ENCODE measurements at regions not wholly inside any gene's neighbourhood (a gene's known extent, or its start where the extent isn't known, plus 50 kb on each side); places are given as distances from the start of the nearest gene placed in this dataset.

GRCh38 chr16:49057391-49057790 lies 224.2 kb downstream of the CBLN1 start:
- DNase-seq (ENCODE audit: low read depth), result no peak
- no peak overlapping the region for H3K4me3 ChIP-seq (ENCODE audit: low read depth, low read length)
- TF ChIP-seq CTCF (IDR thresholded peaks at IDR 0.05; ENCODE audit: control insufficient read depth, extremely low read depth, insufficient read depth), result no peak

GRCh38 chr16:49056546-49056945 lies 225.1 kb downstream of the CBLN1 start:
- no peak overlapping the region for H3K4me3 ChIP-seq (ENCODE audit: low read depth, low read length)
- DNase-seq (ENCODE audit: low read depth), result no peak
- TF ChIP-seq CTCF (IDR thresholded peaks at IDR 0.05; ENCODE audit: control insufficient read depth, extremely low read depth, insufficient read depth), result no peak

DNA sequence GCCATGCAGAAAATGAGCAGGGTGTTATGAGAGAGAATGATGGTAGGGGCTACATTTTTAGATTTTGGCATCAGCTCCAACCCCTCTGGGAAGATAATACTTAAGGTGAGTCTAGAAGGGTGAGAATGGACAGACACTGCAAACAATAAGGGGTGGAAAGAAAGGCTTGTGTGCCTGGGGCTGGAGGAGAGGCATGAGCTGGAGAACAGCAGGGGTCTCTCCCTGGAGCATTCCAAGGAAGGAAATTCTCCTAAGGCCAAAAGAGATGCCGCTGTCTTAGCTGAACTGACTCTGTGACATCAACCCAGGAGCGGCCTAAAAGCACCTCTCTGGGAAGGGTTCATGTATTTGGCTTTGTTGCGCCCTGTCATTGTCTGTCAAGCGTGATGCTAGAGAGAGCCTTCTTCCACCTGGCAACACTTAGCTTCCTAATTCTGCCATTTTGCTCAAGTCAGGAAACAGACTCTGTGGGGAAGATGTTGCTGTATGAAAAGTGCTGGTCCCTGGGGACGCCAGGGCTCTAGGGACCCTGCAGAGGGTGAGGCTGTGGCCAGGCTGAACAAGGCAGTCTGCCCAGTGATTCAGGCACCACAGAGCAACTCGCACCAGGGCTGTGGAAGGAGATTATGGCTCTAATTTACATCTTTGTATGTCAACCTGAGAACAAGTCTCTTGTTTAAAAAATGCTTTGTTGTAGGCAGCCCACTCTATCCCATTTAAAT lies 225.7 kb downstream of the CBLN1 start:
- TF ChIP-seq CTCF (IDR thresholded peaks at IDR 0.05; ENCODE audit: control insufficient read depth, extremely low read depth, insufficient read depth), result no peak
- H3K4me3 ChIP-seq (ENCODE audit: low read depth, low read length), result no peak overlapping the region
- DNase-seq (ENCODE audit: low read depth), result no peak

DNA sequence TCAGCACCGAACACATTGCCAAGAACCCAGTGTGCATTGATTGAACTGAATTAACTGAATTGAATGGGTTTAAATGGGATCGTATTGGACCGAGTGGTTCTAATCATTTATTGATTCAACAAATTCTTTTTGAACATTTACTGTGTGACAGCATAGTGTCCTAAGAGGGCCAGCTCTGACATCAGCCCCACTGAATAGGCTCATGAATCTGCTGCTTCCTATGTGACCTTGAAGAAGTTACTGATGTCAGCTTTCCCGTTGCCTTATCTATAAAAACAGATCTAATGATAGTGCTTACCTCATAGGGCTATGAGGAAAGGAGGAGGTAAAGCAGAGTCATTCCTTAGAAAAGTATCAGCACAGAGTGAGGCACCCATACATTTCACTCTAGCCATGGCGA lies 226.3 kb downstream of the CBLN1 start:
- DNase-seq (ENCODE audit: low read depth), result no peak
- TF ChIP-seq CTCF (IDR thresholded peaks at IDR 0.05; ENCODE audit: control insufficient read depth, extremely low read depth, insufficient read depth), result no peak
- H3K4me3 ChIP-seq (ENCODE audit: low read depth, low read length), result no peak overlapping the region

DNA sequence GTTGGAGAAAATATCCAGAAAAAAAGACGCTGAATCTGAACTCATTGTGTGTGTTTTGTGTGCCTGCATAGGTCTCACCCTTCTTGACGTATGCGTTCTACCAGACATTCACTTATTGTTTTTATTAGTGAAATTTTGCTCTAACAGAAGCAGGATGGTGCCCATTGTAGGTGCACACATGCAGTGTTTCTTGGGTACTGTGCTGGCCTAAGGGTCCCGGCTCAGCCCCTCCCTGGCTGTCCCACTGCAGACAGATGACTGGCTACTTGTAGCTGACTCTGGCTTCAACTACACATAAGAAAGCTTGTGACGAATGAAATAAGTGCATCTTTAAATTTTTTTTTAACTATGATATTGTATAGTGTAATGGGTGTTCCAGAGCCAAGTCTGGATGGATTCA lies 227.0 kb downstream of the CBLN1 start:
- H3K4me3 ChIP-seq (ENCODE audit: low read depth, low read length), result no peak overlapping the region
- no peak for TF ChIP-seq CTCF (IDR thresholded peaks at IDR 0.05; ENCODE audit: control insufficient read depth, extremely low read depth, insufficient read depth)
- DNase-seq (ENCODE audit: low read depth), result no peak

DNA sequence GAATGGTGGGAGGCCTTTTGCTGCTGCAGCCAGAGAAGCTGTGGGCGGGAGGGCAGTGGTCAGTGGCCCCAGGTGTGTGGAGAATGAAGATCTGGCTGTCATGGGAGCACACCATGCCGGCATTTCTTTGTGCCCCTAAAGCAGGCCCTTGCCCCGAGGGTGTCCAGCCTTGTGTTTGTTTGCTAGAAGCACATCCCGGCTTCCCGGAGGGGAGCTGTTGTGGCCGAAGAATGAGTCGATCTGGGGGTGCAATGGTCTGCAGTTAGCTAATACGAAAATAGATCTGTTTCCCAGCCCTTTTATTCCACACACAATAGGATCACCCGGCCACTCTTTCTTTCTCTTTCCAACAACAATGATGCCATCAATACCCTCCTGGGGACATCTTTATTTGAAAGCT lies 228.8 kb downstream of the CBLN1 start:
- TF ChIP-seq CTCF (IDR thresholded peaks at IDR 0.05; ENCODE audit: control insufficient read depth, extremely low read depth, insufficient read depth), result no peak
- DNase-seq (ENCODE audit: low read depth), result no peak
- no peak overlapping the region for H3K4me3 ChIP-seq (ENCODE audit: low read depth, low read length)

GRCh38 chr16:49051576-49051975 lies 230.1 kb downstream of the CBLN1 start:
- no peak for TF ChIP-seq CTCF (IDR thresholded peaks at IDR 0.05; ENCODE audit: control insufficient read depth, extremely low read depth, insufficient read depth)
- no peak for DNase-seq (ENCODE audit: low read depth)
- H3K4me3 ChIP-seq (ENCODE audit: low read depth, low read length), result no peak overlapping the region
